ENCODE measurements at regions not wholly inside any gene's neighbourhood (a gene's known extent, or its start where the extent isn't known, plus 50 kb on each side); places are given as distances from the start of the nearest gene placed in this dataset.

DNA sequence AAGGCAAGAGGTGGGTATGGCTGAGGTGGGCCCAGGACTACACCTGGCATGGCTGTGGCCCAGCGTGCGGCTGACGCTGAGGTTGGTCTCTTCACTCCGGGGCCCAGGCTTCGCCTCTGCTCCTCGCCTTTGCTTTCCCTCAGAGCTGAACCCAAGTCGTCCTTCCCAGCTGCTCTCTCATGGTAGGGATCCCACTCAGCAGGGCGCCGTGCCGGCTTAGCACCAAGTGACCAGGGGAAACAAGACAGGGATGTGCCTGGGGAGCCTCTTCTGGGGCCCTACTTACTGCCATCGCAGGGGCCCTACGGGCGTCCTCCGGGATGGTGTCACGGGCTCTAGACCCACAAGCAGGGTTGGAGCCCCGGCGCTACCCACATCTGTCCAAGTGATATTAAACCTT is 138.1 kb upstream of the ALKAL2 start:
- no peak for DNase-seq (ENCODE audit: extremely low spot score)
- TF ChIP-seq, protein P1, sequence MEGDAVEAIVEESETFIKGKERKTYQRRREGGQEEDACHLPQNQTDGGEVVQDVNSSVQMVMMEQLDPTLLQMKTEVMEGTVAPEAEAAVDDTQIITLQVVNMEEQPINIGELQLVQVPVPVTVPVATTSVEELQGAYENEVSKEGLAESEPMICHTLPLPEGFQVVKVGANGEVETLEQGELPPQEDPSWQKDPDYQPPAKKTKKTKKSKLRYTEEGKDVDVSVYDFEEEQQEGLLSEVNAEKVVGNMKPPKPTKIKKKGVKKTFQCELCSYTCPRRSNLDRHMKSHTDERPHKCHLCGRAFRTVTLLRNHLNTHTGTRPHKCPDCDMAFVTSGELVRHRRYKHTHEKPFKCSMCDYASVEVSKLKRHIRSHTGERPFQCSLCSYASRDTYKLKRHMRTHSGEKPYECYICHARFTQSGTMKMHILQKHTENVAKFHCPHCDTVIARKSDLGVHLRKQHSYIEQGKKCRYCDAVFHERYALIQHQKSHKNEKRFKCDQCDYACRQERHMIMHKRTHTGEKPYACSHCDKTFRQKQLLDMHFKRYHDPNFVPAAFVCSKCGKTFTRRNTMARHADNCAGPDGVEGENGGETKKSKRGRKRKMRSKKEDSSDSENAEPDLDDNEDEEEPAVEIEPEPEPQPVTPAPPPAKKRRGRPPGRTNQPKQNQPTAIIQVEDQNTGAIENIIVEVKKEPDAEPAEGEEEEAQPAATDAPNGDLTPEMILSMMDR (IDR thresholded peaks at IDR 0.05; ENCODE audit: control extremely low read depth, extremely low read depth, low read depth, missing control alignments), result no peak
- ChIA-PET POLR2A (no interaction called here), CTCF (no interaction called here)

DNA sequence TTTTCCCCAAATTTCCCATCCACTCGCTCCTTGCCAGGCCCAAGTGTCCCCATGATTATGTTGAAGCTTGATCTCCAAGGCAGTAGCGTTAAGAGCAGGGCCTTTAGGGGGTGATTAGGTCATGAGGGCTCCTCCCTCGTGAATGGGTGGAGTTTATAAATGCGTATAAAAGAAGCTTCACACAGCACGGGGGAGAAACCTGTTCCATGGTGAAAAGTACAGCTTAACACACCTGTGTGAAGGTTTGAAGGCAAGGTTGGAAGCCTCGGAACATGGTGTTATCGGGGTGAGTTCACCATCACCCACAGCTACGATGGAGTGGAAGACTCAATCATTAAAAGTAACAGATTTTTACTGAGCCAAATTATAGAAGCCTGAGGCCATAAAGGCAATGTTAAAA is 137.4 kb upstream of the ALKAL2 start:
- ChIA-PET POLR2A (no interaction called here), CTCF (no interaction called here)

DNA sequence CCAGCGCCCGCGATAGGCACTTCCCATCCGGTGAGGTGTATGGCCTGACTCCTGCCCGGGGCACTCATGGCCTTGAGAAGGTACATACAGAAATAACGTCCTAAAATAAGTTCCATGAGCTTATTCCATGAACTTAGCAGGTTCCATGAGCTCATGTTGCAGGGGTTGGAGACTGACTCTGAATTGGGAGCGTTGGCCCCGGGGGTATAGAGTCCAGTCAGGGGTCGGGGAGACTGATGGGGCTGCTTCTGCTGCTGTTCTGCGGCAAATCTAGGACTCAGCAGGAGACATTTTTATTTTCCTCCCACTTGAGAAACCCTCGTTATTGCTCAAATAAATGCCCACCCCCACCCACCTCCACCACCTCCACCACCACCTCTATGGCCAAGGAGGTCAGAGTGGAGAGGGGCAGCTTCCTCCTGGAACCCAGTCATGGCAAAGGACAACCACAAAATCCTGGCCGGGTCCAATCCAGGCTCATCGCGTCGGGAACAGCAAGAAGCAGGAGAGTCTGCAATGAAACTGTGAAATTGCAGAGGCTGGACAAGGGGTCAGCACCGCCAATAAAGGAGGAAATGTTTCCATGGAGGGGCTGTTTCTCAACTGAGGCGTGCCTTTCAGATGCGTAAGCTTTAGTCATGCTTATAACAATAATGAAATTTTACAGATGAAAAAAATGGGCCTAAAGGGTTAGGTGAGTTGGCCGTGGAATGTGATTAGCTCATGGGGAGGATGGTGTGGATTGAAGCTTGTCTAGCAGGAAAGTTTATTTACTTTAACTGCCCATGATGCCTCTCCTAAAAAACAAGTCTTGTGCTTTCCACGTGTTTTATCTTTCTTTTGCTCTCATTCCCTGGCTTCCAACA is 136.6 kb upstream of the ALKAL2 start:
- no peak for DNase-seq (ENCODE audit: extremely low spot score)
- ChIA-PET POLR2A (no interaction called here), CTCF (no interaction called here)
- TF ChIP-seq, protein P1 (IDR thresholded peaks at IDR 0.05; ENCODE audit: control extremely low read depth, extremely low read depth, low read depth, missing control alignments), result no peak

More for the DNA sequence above, 137.4 kb upstream of the ALKAL2 start:
- DNase-seq (ENCODE audit: extremely low spot score), result no peak
- TF ChIP-seq, protein P1 (IDR thresholded peaks at IDR 0.05; ENCODE audit: control extremely low read depth, extremely low read depth, low read depth, missing control alignments), result no peak

DNA sequence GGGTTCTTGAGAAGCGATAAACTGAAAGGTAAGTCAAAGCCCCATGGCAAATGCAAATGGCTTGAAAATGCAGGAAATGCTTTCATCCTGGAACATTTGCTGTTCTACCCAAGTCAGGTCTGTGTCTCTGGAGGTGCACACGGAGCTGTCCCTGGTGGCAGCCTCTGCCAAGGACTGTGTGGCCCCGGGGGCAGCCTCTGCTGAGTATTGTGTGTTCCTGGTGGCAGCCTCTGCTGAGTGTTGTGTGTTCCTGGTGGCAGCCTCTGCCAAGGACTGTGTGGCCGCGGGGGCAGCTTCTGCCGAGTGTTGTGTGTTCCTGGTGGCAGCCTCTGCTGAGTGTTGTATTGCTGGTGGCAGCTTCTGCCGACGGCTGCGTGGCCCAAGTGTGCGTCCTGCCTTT is 135.6 kb upstream of the ALKAL2 start:
- CTCF ChIA-PET, result no interaction called here

DNA sequence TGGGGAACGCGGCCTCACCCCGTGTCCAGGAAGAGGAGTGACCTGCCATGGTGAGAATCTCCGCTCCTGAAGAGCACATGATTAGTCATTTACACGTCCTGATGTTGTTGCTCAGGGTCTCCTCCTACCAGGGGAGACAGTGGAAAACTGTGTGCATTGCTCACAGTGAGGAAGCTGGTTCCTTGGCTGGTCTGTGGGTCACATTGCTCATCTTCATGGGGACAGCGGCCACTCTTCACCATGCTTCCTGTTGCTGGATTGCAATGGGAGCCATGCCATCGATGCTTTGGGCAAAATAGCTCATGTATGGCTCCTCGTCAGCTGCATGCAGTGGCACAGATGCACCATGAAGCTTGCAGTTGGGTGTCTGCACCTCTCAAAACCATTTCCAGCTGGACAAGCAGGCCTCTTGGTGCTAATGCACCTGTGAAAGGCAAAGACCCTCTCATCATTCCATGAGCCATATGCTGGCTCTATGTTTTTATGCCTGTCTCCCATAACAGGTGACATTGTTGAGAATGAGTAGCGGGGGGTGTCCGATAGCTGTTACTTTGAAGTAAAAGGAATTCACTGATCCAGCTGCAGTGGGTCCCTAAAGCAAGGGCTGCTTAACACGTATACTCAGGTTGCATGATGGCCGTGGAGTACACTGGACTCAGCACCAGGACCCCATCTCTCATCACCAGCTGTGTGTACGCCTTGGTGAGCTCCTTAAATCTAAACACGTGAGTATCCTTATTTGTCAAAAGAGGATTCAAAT is 135.0 kb upstream of the ALKAL2 start:
- ChIA-PET CTCF (interaction anchor here (1.1 kb wide), 1 partner anchor 14 kb away, joined by 4 read pairs; no protein-coding TSS in a partner anchor), POLR2A (no interaction called here)
- TF ChIP-seq, protein P1 (IDR thresholded peaks at IDR 0.05; ENCODE audit: control extremely low read depth, extremely low read depth, low read depth, missing control alignments), result no peak
- no peak for DNase-seq (ENCODE audit: extremely low spot score)

More for the DNA sequence above, 135.6 kb upstream of the ALKAL2 start:
- TF ChIP-seq, protein P1 (IDR thresholded peaks at IDR 0.05; ENCODE audit: control extremely low read depth, extremely low read depth, low read depth, missing control alignments), result no peak
- no peak for DNase-seq (ENCODE audit: extremely low spot score)
- POLR2A ChIA-PET, result no interaction called here

DNA sequence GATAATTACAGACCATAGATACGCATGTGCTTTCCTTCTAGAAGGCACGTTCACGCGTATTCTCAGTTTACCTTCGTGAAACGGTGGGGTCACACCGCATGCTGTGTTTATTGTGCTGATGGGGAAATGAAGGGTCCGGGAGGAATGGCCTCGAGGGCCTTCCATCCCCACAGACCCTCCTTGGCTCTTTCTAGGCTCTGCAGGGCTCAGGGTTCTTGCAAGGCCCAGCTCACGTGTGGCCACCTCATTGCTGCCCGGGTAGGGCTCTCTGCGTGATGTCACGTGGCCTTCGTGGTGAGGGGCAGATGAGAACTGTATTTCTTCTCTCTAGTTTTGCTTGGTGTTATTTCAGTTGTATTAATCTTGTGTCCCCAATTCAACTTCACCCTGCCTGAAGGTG is 133.5 kb upstream of the ALKAL2 start:
- ChIA-PET POLR2A (no interaction called here), CTCF (no interaction called here)
- TF ChIP-seq, protein P1 (IDR thresholded peaks at IDR 0.05; ENCODE audit: control extremely low read depth, extremely low read depth, low read depth, missing control alignments), result no peak
- no peak for DNase-seq (ENCODE audit: extremely low spot score)
